NCI-H345 treated with DMSO at 0.1 percent for 48 hours (cell line): ENCODE measurements at regions not wholly inside any gene's neighbourhood (a gene's known extent, or its start where the extent isn't known, plus 50 kb on each side); places are given as distances from the start of the nearest gene placed in this dataset.

Experiments
- DNase-seq: peaks from one replicate; lab custom pipeline; 2025; ENCODE audit not compliant: unreplicated experiment; lab: John Stamatoyannopoulos, UW

DNA sequence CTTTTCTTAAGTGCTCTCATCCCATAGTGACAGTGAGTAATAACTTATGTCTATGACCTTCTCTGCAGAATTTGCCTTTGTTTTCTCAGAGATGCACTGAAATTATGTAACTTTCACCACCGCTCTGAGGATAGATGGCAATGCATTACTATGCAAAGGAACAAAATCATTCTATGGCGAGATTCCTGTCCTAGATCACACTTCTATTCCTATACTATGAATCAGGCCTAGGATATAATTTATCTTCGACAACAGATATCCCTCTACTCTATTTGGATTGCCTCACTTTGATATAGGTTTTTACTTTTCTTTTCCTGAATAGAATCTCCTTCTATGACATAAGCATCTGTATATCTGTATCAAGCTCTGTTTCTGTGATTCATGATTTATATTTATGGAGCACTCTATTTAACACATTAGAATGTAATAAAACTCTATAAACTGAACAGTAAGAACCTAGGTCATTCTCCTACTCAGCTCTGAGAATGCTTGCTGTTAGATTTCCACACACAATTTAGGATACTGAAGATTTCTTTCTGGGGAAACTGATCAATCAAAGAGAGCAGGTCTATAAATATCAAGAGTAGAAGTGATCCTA lies 1082.3 kb upstream of the ADGRL3 start:
- no peak for DNase-seq

DNA sequence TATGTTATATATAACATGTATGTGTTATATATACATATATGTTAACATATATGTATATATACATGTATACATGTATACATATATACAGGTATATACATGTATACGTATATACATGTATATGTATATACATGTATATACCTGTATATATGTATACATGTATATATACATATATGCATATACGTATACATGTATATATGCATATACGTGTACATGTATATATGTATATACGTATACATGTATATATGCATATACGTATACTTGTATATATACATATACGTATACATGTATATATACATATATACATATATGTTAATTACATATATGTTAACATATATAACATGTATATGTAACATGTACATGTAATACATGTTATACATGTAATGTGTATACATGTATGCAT lies 1077.3 kb upstream of the ADGRL3 start:
- DNase-seq, result no peak

- no peak for DNase-seq
These were observed 1071.2 kb upstream of the ADGRL3 start for GRCh38 chr4:60128888-60129287.

GRCh38 chr4:60129740-60130139 lies 1070.4 kb upstream of the ADGRL3 start:
- no peak for DNase-seq

DNA sequence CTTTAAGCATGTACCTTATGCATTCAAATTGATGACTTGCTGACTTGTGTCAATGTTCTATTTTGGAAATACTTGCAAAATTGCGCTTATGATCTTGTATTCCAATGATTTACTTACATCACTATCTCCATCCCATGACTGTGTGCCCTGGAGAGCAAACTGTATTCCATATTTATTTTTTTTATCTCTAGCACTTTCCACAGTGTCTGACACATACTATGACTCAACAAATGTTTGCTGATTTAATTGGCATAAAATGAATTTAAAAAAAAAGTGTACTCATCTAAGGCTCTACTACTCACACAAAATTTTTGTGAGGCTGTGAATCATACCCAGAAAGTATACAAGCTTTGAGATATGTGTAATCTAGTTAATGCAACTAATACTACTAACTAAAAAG lies 1066.8 kb upstream of the ADGRL3 start:
- no peak for DNase-seq

GRCh38 chr4:60134099-60134498 lies 1066.0 kb upstream of the ADGRL3 start:
- DNase-seq, result no peak

DNA sequence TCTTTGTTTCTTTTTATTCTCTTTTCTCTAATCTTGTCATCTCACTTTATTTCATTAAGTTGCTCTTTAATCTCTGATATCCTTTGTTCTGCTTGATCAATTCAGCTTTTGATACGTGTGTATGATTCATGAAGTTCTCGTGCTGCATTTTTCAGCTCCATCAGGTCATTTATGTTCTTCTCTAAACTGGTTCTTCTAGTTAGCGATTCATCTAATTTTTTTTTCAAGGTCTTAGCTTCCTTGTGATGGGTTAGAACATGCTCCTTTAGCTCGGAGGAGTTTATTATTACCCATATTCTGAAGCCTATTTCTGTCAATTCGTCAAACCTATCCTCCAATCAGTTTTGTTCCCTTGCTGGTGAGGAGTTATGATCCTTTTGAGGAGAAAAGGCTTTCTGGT lies 1045.0 kb upstream of the ADGRL3 start:
- no peak for DNase-seq

GRCh38 chr4:60173103-60173502 lies 1027.0 kb upstream of the ADGRL3 start:
- no peak for DNase-seq

GRCh38 chr4:60173718-60174117 lies 1026.4 kb upstream of the ADGRL3 start:
- no peak for DNase-seq

DNA sequence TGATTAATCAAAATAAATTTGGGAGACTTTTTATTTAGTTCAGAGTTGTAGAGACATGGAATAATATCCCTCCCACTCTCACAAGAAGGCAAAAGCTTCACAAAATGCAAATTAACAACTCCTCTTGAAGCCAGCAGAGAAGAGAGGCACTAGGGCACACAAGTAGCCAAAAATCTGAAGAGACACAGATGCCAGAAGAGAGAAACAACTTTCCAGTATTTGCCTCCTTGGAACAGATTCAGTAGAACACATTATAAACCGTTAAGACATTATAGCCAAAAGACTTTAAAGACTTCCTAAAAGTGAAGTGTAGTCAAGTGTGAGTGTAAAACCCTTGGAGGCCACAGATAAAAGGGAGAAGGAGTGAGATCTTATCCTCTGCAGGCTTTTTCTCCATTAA lies 1024.9 kb upstream of the ADGRL3 start:
- DNase-seq, result no peak

- no peak for DNase-seq
These were observed 1012.7 kb upstream of the ADGRL3 start for GRCh38 chr4:60187428-60187827.

DNA sequence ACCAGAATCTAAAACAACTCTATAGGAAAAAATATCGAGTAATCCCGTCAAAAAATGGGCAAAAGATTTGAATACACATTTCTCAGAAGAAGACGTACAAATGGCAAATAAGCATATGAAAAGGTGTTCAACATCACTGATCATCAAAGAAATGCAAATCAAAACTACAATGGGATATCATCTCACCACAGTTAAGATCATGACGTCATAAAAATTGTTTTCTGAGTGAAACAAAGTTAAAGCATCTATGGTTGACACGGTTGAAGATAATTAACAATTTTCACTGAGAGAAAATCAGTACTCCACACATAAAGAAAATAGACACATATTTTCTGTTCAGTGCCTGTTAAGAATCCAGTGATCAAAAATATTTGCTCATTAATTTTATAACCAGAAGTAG lies 1010.8 kb upstream of the ADGRL3 start:
- DNase-seq, result no peak

GRCh38 chr4:60194214-60194613 lies 1005.9 kb upstream of the ADGRL3 start:
- no peak for DNase-seq

DNA sequence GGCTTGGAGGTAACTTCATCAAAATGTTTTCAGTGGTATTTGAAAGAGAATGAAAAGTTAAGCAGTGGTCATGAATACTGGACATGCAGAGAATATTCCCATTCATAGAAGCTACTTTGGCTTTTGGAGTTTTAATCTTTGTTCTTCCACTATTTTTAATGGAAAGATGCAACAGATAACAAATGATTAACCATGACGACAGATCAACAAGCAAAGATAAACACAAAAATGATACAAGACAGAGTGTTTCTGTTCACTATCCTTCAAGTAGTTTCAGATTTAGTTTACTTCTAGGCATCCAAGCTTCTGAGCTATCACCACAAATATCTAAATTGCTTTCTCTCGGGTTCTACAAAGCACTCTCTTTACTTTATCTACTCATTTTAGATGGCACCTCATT lies 1004.9 kb upstream of the ADGRL3 start:
- DNase-seq, result no peak

- DNase-seq, result peak; percentile 5
These were observed 999.0 kb upstream of the ADGRL3 start for GRCh38 chr4:60201052-60201673.

GRCh38 chr4:60209588-60209987 lies 990.5 kb upstream of the ADGRL3 start:
- DNase-seq, result no peak

GRCh38 chr4:60215906-60216305 lies 984.2 kb upstream of the ADGRL3 start:
- no peak for DNase-seq

GRCh38 chr4:60216752-60217151 lies 983.4 kb upstream of the ADGRL3 start:
- DNase-seq, result no peak

DNA sequence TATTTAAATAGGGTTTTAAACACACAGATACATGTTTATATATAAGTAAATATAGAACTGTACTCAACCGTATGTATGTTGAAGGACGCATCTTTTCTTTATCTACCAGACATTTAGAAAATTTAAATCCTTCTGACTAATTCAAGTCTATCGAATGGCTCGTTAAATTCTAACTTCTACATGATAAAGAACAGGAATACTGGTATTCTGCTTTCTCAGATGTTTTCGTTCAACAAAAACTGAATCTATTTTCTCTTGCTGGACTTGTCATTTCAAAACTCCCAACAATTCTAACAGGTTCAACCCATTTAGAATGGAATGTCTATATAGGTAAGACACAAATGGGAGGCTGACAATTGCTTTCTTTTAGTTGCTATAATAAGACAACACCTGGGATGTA lies 978.3 kb upstream of the ADGRL3 start:
- DNase-seq, result no peak

- DNase-seq, result no peak
These were observed 976.8 kb upstream of the ADGRL3 start for GRCh38 chr4:60223208-60223923.

DNA sequence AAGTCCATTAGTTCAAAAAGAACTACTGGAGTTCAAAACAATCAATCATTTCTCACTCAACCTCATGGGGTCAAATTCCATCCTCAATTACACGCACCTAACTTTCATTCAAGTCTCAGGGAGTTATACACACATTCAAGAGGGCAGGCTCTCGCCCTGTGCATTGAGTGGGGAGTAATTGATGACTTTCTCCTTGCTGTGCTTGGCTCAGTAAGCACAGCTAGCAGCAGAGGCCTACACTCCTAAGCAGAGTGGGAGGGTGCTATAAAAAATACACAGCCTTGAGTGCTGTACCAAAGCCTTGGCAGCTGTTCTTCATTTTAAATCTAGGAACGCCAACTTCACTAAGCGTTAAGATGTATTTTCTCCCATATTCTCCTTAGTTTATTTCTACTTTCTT lies 958.3 kb upstream of the ADGRL3 start:
- DNase-seq, result no peak

DNA sequence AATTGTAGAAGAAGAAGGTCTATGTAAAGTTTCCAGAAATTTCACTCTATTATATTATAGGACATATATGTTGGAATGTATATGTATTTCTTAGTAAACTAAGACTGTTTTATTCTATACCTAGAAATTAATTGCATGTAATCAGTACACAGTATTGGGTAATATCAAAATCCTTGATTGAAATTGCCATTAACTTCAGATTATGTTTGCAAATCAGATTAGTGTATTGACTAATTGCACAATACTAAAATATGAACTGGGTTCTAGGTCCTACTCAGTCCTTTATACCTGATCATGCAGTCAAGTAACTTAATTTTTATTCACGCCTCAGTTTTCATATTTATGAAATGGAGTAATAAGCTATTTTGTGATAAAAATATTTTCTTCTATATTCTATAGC lies 950.3 kb upstream of the ADGRL3 start:
- no peak for DNase-seq

DNA sequence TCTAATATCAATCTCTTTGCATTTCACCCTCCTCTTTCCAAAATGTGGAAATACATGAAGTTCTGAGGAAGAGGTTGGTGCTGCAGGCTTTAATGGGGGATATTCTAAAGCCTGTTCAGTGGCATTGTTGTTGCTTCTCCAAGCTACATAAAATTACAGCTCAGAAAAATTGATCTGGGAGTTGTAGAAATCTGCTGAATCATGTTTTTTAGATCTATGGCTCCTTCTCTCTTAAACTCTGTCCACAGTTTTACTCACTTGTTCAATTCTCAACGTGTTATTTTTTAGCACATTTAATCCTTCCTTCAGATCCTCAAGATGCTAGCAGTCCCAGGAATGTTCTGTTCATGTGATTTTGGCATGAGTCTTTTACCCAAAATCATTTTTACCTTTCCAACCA lies 949.5 kb upstream of the ADGRL3 start:
- DNase-seq, result no peak
